ENCODE measurements at regions not wholly inside any gene's neighbourhood (a gene's known extent, or its start where the extent isn't known, plus 50 kb on each side); places are given as distances from the start of the nearest gene placed in this dataset.

DNA sequence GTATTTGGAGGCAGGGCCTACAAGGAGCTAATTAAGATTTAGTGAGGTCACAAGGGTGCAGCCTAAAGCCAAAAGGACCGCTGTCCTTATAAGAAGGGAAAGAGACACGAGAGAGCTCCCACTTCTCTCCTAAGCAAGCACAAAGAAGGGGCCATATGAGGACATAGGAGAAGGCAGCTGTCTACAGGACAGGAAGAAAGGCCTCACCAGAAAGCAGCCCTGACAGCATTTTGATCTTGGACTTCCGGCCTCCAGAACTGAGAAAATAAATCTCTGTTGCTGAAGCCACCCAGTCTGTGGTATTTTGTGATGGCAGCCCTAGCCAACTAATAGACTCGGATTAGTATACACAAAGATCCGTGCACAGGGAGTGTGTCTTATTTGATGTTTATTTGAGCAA, 139.7 kb downstream of the B3GNT2 start:
- TF ChIP-seq POLR2A (IDR thresholded peaks at IDR 0.05), result no peak
- no peak for TF ChIP-seq CTCF (IDR thresholded peaks at IDR 0.05)
- TF ChIP-seq POLR2AphosphoS5 (IDR thresholded peaks at IDR 0.05; ENCODE audit: insufficient read depth in 1 of 2, low read depth in 1 of 2), result no peak
